GM18498 (cell line): ENCODE measurements at regions not wholly inside any gene's neighbourhood (a gene's known extent, or its start where the extent isn't known, plus 50 kb on each side); places are given as distances from the start of the nearest gene placed in this dataset.

ENCODE experiments used
- ATAC-seq: cut with Tn5 transposase; IDR thresholded peaks from one replicate; pipeline ENCODE4 v1.9.1; 2021; ENCODE audit warnings: mild to moderate bottlenecking, moderate library complexity; ENCODE audit not compliant: unreplicated experiment

DNA sequence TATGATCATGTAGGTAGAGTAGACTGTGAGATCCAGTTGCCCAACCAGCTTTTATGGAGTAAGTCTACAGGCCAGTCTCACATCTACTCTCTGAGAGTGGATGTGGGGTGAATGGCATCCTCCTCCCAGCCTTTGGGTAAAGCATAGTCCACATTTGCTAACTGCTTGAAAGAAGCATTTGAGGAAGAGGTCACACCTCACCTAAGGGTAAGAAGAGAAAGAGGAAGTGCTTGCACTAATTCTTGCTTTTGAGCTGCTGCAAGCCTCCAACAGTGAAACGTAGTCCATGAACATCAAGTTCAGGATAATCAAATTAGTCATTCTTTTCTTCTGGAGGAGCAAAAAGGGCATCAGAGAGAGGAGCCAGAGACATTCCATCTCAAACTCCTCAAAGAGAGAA lies 93.9 kb upstream of the AGR3 start:
- ATAC-seq, result peak; percentile 81

DNA sequence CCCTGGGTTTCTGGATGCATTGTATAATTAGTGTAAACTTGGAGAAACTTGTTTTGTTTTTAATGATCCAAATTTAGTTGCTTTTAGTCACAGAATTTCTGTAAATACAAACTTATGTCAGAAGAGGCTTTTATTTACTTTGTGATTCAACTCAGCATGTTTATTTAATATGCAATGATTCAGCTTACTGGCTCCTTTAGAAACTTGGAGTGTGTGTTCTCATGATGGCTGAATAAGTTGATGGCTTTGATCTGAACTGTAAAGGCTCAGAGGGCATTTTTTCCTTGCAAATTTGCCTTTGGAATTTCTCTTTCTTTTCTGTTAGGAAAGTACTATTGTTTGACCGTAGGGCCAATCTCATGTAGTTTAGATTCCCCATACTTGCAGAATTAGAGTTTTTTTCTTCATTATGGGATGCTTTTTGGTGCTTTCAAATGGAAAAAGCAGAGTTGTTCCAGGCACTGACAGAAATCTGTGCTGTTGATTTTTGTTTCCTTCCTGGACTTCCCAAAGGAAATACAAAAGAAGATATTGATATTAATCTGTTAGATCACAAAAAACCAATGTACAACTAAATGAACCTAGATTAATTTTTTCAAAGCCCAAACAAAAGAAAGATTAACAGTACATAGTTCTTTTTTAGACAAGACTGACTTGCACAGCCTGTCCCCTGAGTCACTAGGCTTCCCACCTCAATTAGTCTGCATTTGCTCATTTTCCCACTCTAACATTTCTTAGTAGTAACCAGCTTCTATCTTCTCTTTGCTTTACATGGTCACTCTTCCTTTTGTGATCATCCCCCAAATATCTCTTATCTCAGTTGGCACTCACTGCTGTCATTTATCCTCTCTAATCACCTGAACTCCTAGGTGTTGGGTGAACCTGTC lies 96.8 kb upstream of the AGR3 start:
- ATAC-seq, result no peak

DNA sequence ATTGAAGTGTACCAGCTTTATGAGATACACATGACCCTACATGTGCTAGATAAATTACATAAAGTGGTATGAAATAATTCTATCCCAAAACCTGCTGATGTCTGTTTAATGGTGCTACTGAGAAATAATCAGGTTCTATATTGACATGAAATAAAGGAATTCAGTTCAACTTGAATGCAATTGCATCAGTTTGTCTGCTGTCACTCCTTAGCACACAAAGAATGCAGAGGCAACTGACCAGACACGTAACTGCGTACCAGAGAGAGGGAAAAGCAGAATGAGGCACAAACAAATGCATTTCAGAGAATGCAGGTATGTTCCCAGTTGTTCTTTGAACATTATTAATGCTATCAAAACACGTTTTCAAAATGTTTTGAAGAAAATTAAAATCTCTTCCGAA lies 98.8 kb upstream of the AGR3 start:
- ATAC-seq, result no peak

DNA sequence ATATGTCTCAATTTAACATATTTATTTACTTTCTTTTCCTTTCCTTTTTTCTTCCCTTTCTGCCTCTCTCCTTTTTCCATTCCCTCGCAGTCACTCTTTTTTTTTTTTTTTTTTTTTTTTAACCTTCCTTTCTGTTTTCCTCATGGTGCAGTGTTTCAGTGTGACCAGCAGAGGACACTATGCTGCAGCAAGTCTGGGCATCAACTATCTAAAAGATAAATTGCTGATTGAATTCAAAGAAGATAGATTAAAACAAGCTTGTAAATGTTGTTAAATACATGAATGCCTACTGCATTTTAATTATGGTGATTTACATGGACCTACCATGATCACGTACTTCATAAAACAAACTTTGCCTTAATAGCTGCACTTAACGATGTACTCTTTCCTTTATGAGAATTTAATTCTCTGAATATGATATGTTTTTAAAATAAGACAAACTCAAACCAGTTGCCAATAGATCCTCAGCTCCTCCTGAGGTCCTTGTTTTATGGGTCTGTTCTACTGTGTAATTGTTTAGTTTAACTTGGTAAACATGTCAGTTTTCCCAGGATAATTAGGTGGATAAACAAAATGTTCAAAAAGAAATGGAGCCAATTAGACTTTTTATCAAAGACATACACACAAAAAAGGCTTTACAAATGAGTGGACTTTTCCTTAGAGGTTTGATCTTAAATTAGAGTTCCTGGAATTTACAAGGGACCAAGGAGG lies 101.0 kb upstream of the AGR3 start:
- no peak for ATAC-seq

DNA sequence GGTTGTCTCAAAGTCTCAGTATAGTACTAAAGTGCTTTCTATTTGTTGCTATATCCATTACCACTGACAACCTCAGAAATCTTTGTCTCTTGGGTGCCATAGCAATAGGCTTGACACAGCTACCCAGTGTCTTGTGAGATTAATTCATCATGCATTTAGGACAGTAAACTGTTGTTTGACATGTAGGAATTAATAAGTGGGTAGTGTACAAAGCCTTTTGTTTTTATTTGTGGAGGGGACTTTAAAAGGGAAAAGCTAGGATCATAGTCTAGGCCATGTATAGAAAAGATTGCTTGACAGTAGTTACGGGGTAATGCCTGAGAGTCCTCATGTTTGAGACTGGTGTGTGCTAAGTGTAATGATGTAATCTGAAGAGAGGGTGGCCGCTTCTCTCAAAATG lies 102.6 kb upstream of the AGR3 start:
- no peak for ATAC-seq

DNA sequence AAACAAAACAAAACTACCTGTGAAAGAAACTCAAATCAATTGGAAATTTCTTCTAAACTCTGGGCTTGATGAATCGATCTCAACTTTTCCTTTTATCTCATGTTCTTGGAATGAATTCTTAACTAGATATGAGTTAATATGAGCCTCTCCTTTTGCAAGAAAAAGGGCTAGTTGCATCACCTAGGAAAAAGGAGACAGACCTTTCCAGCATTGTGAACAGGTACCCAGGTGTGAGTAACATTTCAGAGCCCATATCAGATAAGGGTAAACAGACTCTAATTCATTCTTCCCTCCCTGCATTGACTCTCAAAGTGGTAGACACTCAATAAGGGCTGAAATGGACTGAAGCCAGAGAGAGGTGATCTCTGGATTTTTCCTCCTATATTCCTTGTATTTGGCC lies 103.8 kb upstream of the AGR3 start:
- no peak for ATAC-seq

DNA sequence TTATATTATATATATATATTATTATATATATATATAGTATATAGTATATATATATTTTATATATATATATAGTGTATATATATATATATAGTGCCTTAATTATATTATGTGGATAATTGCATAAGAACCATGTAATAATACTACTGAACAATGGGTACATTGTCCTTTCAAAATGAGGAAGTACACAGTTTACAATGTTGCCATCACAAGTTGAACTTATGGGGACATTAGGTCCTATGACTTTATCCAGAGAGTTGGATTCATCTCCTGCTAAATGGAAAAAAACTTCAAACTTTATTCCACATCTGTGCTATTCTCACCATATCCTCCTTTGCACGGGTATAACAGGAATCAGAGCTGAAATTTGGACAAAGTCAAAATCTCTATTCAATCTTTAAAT lies 105.0 kb upstream of the AGR3 start:
- no peak for ATAC-seq

DNA sequence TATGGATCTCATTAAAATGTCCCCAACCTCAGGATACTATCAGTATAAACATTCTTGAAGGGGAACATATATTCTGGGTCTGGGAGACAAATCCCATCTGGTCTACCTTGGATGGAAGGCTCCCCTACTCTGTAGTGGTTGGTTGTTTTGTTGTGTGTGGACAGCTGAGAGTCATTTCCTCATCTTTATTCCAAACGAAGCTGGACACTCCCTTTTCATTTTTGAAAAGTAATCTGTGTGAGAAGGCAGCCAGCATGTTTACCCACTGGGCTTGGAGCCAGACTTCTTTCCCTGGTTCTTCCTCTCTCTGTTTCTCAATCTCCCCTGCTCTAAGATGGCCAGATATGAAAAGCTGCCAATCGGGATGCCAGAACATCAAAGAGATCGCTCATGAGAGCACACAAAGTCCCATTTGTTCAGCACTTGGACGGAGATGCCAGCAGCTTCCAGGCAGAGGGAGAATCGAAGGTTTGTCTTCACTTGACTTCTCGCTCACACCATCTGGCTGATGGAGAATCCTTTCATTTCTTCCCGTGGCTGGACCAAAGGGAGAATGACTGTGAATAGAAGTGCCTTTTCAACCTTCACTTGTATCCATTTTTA lies 108.1 kb upstream of the AGR3 start:
- no peak for ATAC-seq

DNA sequence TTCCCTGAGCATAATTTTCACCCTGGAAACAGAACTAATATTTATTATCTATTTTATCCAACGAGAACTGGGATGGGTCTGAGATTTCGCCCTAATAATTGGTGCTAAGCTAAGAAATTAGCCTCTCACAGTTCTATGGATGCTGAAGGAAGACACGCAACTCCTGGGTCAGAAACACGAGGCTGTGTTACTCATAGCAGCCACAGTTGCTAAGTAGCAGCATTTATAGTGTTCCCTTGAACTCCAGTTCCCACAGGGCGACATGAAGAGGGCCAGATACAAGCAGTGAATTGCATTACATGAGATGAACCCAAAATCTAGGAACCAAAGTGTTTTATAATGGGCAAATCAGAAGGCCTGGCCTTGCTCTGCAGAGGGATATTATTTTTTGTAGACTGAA lies 109.8 kb upstream of the AGR3 start:
- no peak for ATAC-seq

DNA sequence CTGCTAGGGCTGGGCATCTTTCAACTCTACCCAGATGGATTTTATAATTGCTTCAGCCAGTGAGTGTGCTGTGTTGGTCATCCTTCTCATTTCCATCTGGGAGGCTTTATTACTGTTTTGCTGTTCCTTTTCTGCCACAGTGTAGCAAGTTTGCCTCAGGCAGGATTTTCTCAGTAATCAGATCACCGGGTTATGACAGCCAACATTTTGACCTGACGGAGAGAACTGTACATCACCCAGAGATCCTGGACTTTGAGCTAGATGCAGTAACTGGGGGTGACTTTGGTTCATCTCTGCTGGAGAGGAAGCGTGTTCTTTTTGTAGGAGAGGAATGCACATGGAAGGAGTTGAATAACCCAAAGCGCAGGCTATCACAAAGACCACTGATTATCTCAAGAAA lies 111.8 kb upstream of the AGR3 start:
- no peak for ATAC-seq

DNA sequence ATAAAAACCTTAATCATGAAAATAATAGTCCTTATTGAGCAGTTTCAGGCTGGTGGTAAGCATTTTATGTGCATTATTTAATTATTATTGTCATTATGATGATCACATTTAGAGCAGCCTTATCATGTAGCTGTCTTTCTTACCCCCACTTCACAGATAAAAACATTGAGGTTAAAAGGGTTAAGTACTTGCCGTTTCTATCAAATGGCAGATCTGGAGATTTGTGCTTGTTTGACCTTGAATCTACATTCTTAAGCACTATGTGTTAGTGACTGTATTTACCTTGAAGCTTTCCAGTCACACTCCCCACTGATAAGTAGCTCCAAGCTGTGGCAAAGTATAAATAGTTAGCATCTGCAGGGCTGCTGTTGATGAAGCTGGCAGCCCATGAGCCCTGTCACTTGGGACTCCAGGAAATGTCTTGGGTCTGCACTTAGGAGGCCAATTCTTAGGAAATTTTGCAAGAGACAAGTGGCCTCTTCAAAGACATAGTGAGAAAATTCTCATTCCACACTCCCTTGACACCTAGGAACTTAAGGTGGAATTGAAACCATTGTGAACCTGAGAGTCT lies 116.8 kb upstream of the AGR3 start:
- ATAC-seq, result no peak

DNA sequence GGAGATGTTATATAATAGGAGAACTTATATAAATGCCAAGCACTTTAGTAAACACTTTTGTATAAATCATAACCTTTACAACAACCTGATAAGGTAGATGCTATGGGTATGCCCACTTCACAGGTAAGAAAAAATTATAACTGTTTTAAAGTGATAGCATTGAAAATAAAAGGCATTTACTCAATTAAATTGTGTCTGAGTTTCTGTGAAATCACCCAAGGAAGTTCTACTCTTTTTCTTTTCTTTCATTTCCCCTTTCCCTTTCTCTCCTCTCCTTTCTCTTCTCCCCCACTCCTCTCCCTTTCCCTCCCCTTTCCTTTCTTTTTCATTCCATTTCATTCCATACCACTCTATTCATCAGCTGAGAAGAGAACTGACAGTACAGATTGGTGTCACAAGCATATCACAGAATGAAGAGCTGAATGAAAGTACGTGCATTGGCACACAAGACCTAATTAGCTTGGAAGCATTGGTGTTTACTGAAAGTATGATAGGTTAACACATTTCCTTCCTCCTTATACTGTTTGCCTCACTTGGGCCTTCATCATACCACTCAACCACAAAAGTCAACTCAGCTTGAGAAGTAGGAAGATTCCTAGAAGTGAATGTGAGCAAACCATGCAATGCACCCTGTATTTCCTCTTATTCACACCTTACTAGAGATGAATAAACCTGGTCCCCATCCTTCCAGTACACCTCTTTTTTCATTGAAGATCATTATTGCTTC lies 117.9 kb upstream of the AGR3 start:
- no peak for ATAC-seq

DNA sequence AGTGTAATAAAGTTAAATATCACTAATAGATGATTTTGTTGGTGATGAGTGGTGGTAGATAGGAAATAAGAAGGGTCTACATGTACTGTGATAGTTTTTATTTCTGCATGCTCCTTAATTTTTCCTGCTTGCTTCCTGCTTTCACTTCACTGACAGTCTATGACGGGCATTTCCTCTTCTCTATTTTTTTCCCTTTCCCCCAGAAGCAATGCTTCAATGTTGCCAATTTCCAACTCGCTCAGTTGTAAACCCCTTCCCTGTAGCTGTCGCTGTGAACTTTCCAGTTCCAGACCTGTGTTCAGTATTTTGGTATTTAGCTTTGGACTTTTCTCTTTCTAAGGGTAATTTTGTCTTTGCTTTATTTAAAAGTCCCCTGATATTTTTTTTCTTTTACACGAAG lies 123.5 kb upstream of the AGR3 start:
- no peak for ATAC-seq

DNA sequence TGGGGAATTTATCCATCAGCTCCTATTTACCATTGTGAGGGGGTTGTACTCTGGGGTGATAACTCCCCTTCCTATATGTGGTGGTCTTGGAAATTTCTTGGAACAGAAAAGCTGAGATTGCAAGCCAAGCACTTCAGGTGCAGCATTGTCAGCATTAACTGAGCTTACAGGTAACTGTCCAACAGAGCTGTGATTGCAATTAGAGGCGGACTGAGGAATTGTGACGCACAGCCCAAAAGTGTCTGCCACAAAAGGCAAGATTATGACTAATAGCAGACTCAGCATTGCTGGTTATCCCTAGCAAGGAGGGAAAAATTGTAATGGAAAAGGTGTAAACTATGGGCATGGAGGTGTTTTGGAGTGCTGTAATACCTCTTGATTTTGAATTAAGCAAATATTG lies 126.1 kb upstream of the AGR3 start:
- no peak for ATAC-seq

DNA sequence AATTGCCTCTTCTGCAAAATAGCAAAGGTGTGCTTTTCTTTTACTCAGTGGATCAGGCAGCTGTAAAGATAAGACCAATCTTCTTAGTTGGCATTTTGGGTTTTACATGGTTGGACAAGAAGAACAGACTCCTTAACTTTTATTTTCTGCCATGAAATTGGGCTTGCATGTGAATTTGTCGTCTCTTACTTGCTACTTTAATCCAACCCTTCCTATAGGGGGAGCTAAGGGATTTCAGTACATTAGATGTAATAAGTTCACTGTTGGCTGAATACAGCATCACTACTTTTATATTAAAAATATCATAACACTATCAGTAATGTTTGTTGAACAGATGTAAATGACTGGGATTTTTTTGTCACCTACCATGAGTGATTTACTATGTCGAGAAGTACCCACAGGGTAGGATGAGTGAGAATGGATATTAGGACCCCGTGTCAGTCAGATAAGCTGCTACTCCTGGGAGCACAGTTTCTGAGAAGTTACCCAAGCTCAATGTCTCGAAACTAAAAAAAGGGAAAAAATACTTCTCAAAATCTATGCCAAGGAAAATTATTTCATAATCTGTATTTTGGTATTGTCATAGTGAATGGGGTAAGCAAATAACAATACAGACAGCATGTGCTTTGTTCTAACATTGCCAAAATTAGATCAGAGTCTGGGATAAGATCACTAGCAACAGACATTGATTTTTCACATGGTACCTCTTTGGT lies 127.4 kb upstream of the AGR3 start:
- ATAC-seq, result no peak

DNA sequence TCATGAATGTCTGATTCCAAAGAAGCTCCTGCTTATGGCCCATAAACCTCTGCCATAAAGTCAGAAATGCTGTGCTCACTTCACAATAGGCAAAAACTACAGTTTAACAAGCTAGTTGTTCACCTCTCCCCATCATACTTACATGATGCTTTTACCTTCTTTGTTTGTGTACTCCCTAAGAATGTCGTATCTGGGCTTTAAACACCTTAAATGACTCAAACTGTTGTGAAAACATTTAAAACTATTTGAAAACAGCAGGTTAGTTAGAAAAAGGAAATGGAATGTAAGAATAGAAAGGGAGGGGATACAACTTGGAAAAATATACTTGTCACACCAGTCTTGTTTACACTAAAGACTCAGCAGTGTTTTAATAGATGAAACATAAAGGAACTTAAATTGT lies 128.2 kb upstream of the AGR3 start:
- no peak for ATAC-seq

DNA sequence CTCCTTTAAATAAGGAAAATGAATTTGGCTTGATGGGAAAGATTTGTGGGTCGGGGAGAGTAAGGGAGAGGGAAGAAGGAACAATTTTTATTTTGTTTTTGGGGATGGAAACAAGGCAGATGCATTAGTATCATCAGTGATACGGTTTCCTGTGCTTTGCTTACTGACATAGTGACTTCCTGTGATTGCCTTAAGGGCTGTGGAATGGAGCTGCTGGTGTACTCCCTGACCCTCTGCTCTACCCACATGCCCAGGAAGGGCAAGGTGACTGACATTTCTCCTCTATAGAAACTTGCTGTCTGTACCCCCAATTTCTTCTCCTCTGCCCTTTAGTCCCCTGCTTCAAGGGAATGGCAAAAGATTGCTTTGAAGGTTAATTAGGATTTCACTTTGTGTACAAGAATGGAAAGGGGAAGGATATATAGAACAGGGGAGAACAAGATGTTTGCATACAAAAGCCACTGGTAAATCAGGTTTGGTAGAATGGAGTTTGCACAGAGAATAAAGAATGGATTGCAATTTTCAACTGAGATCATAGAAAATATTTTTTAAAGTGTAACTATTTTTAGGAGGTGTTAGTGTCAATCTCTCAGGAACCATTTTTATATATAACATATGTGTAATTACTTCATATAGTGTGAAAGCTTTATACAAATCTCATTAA lies 129.0 kb upstream of the AGR3 start:
- ATAC-seq, result no peak

DNA sequence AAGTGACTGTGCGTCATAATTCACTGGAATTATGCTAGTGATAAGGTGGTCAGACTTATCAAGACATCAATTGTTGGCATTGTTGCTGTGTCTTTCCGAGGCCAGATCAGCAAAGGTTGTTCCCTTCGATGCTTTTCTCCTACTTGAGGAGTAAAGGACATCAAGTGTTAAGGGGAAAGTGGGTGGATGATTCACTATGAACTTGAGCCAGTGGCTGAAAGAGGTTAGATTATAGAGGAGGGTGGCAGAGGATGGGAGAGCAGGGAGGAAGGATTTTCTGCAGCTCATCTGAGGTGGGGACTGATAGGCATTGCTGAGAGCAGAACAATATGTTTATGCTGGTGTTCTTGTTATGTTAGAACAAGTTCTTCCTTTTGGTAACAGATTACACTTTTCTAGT lies 131.4 kb upstream of the AGR3 start:
- ATAC-seq, result no peak

DNA sequence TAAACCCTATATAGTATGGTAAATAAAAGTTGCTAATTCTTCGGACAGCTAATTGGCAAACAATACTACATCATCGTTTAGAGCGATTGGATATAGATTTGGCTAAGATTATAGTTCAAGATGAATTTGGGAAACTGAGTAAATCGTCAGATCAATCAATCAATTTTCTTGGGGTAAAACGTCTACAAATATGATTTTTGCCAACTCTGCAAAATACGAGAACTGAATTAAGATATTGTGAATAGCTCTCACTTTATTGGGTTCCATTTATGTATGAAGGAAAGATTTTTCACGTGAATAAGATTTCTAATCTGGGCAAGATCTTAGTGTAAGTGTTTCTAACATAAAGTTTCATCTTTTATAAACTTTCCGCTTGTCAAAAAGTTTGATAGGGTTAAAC lies 132.9 kb upstream of the AGR3 start:
- ATAC-seq, result no peak

DNA sequence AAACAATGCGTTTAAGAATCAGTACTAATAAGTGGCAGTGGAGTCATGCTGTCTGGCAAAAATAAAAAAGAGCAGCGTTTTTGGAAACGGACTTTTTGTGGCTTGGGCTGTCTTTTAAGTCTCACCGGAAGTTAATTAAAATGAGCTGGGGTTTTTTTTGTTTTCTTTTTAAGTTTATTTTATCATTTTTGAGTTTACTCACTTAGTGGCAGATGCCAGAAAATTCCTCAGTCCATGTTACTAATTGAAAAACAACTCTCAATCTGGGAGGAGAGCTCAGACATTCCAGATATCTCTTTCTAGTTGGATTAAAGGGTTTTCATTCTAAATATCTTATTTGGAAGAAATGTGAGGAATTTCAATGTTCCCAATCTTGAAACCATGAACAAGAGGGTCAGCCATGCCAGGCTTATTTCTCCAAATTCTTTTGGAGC lies 133.8 kb upstream of the AGR3 start:
- ATAC-seq, result no peak
